K562 (cell line): ENCODE measurements at regions not wholly inside any gene's neighbourhood (a gene's known extent, or its start where the extent isn't known, plus 50 kb on each side); places are given as distances from the start of the nearest gene placed in this dataset.
A peak's percentile ranks its signal among the peaks of the same experiment; 100 is the strongest.
"Not testable (repeated sequence)": the region's sequence is repeated elsewhere in the genome, so short reads cannot be mapped to it uniquely, and the experiment has no call there.

Experiments
- ATAC-seq: fragments of 200-7000 bp; cut with Tn5 transposase; 3 replicates; pipeline ENCODE4 v1.9.1; 2020; ENCODE audit warnings: moderate library complexity
- BruUV-seq: library from RNA; stranded (reverse); fragments of 400-500 nt; replicated peaks from 2 replicates; lab custom pipeline; 2021; lab: Mats Ljungman, UMichigan
- CTCF ChIA-PET: fragments of 300-600 bp; formaldehyde crosslinking; extraction: SDS; loops from one replicate; lab custom pipeline; 2021; ENCODE audit warnings: low intra/inter-chr PET ratio; lab: Yijun Ruan, JAX
- POLR2A ChIA-PET: fragments of 300-600, 350-650 bp; sonication (Branson Sonifier 250); formaldehyde crosslinking; extraction: SDS; loops from one replicate; lab custom pipeline; 2021; ENCODE audit warnings: antibody characterized with exemption, inconsistent platforms; lab: Yijun Ruan, JAX
- DNase-seq, 4 experiments: peaks; one replicate each; pipeline versions ENCODE4 v3.0.0 to v3.0.0-alpha.2; 2011 to 2018; ENCODE audit warnings: low spot score in 3 of 4, mixed read lengths in 3 of 4; ENCODE audit errors: extremely low read depth in 1 of 4
- FAIRE-seq: peaks from 2 replicates; lab custom pipeline; 2011; peaks lifted over from hg19 to GRCh38; lab: Jason Lieb, UNC
- H2AFZ ChIP-seq: 2 replicates; pipeline ENCODE4 v1.6.0; 2011; ENCODE audit warnings: low read depth, low read length, control low read depth, inconsistent platforms
- H3K27ac ChIP-seq: fragments of 200-600 bp; 3 replicates; pipeline ENCODE4 v1.8.0; 2011; ENCODE audit warnings: low read depth, mild to moderate bottlenecking, control low read depth, inconsistent platforms, low read length, moderate library complexity, mixed read lengths; ENCODE audit errors: extremely low read depth
- H3K27me3 ChIP-seq, 2 experiments: fragments of 300-600 bp in 1 of 2; 2 replicates in 1 of 2; 3 replicates in 1 of 2; pipeline versions ENCODE4 v1.6.0 to v1.8.0; 2011; ENCODE audit warnings: inconsistent platforms in 2 of 2, low read length in 2 of 2, mild to moderate bottlenecking in 1 of 2, mixed read lengths in 1 of 2, moderate library complexity in 1 of 2; ENCODE audit not compliant: control insufficient read depth in 2 of 2, insufficient read depth in 2 of 2
- H3K36me3 ChIP-seq: fragments of 300-600 bp; 3 replicates; pipeline ENCODE4 v1.8.0; 2011; ENCODE audit warnings: mild to moderate bottlenecking, low read length, inconsistent platforms; ENCODE audit not compliant: control insufficient read depth, insufficient read depth
- H3K4me1 ChIP-seq, 2 experiments: fragments of 200-600 bp in 1 of 2; replicated peaks in 1 of 2; 2 replicates in 1 of 2; 3 replicates in 1 of 2; pipeline versions ENCODE4 v1.5.1 to v1.8.0; 2011; ENCODE audit warnings: inconsistent platforms in 2 of 2, low read length in 2 of 2, mild to moderate bottlenecking in 1 of 2, mixed read lengths in 1 of 2, moderate library complexity in 1 of 2; ENCODE audit not compliant: control insufficient read depth in 2 of 2, insufficient read depth in 2 of 2
- H3K4me2 ChIP-seq: 2 replicates; pipeline ENCODE4 v1.6.1; 2011; ENCODE audit warnings: low read length, control low read depth, inconsistent platforms, mixed read lengths; ENCODE audit not compliant: insufficient read depth
- H3K4me3 ChIP-seq: fragments of 200-600 bp; sonication (generic), shearing (Covaris generic); 2 replicates; pipeline ENCODE4 v1.5.1; 2016; ENCODE audit warnings: control low read depth, inconsistent platforms
- H3K79me2 ChIP-seq: fragments of 200-600 bp; 3 replicates; pipeline ENCODE4 v1.8.0; 2011; ENCODE audit warnings: low read length, inconsistent platforms; ENCODE audit not compliant: control insufficient read depth, insufficient read depth
- H3K9ac ChIP-seq, 2 experiments: 2 replicates each; pipeline versions ENCODE4 v1.6.0 to v1.6.1; 2011; ENCODE audit warnings: low read depth in 2 of 2, low read length in 2 of 2, control low read depth in 1 of 2, inconsistent platforms in 1 of 2, mild to moderate bottlenecking in 1 of 2, mixed read lengths in 1 of 2; ENCODE audit not compliant: insufficient read depth in 1 of 2
- H3K9me1 ChIP-seq: one replicate; pipeline ENCODE4 v1.6.0; 2011; ENCODE audit warnings: inconsistent platforms, mild to moderate bottlenecking, low read length, moderate library complexity; ENCODE audit not compliant: control insufficient read depth, insufficient read depth
- H3K9me3 ChIP-seq: replicated peaks from 2 replicates; pipeline ENCODE4 v1.5.1; 2011; ENCODE audit warnings: low read depth, low read length, inconsistent platforms; ENCODE audit not compliant: control insufficient read depth, insufficient read depth
- H4K20me1 ChIP-seq: replicated peaks from 2 replicates; pipeline ENCODE4 v1.6.1; 2011; ENCODE audit warnings: low read length, inconsistent platforms, mixed read lengths; ENCODE audit not compliant: control insufficient read depth, insufficient read depth
- HMGN3 ChIP-seq: IDR thresholded peaks from 2 replicates; pipeline ENCODE4 v1.6.1; 2011; ENCODE audit warnings: borderline replicate concordance, low read depth, mild to moderate bottlenecking, mixed read lengths, low read length; ENCODE audit not compliant: insufficient read length; ENCODE audit errors: extremely low read depth
- PHF8 ChIP-seq: fragments of 200-600 bp; sonication (generic); IDR thresholded peaks from 2 replicates; pipeline ENCODE4 v1.6.1; 2012; ENCODE audit warnings: mixed run types, mild to moderate bottlenecking, inconsistent platforms, low read length, moderate library complexity, borderline replicate concordance
- TAF1 ChIP-seq: IDR thresholded peaks from 2 replicates; pipeline ENCODE4 v1.6.1; 2011; ENCODE audit warnings: mild to moderate bottlenecking, low read length, moderate library complexity; ENCODE audit not compliant: insufficient read depth, control insufficient read depth, severe bottlenecking; ENCODE audit errors: extremely low read depth
- YY1 ChIP-seq, 3 experiments: IDR thresholded peaks; 2 replicates each; pipeline ENCODE4 v1.6.1; 2011; ENCODE audit warnings: low read length in 2 of 3, mild to moderate bottlenecking in 2 of 3, moderate library complexity in 2 of 3, borderline replicate concordance in 1 of 3, control low read depth in 1 of 3, low read depth in 1 of 3; ENCODE audit not compliant: insufficient read depth in 3 of 3, insufficient replicate concordance in 2 of 3, control insufficient read depth in 1 of 3, insufficient read length in 1 of 3; ENCODE audit errors: extremely low read depth in 1 of 3
- ZBTB7A ChIP-seq: IDR thresholded peaks from 2 replicates; pipeline ENCODE4 v1.6.1; 2011; ENCODE audit warnings: low read depth, mild to moderate bottlenecking, low read length, moderate library complexity, borderline replicate concordance; ENCODE audit not compliant: control insufficient read depth
- ZFX ChIP-seq: sonication (generic); formaldehyde crosslinking; IDR thresholded peaks from 2 replicates; pipeline ENCODE4 v1.8.0; 2022; ENCODE audit warnings: mild to moderate bottlenecking, missing genetic modification reagents, moderate library complexity
- WGBS: fragments of 100-300 bp; shearing (Covaris generic); methylation state at CpG from one replicate; pipeline ENCODE4 v1.1.6; 2016; ENCODE audit warnings: low coverage, mixed read lengths; ENCODE audit not compliant: insufficient coverage; ENCODE audit errors: missing lambda C conversion rate; 5-methylcytosine and 5-hydroxymethylcytosine counted together
- in situ Hi-C: fragments of 300-500 bp; cut with MboI; formaldehyde crosslinking; loops from 4 replicates; pipeline ENCODE4 v1.15.0; 2018; ENCODE audit warnings: inconsistent platforms, mixed read lengths
- intact Hi-C: fragments of 100-400 bp; cut with micrococcal nuclease; formaldehyde crosslinking; loops from 2 replicates; pipeline ENCODE4 v1.14.2; 2022
- TF ChIP-seq, protein P1 (sequence below): sonication (generic); formaldehyde crosslinking; IDR thresholded peaks from 2 replicates; pipeline ENCODE4 v1.8.0; 2022; ENCODE audit warnings: mild to moderate bottlenecking, missing genetic modification reagents
- TF ChIP-seq, protein P2 (sequence below): sonication (generic); formaldehyde crosslinking; IDR thresholded peaks from 2 replicates; pipeline ENCODE4 v1.8.0; 2023; ENCODE audit warnings: mild to moderate bottlenecking, missing genetic modification reagents

DNA sequence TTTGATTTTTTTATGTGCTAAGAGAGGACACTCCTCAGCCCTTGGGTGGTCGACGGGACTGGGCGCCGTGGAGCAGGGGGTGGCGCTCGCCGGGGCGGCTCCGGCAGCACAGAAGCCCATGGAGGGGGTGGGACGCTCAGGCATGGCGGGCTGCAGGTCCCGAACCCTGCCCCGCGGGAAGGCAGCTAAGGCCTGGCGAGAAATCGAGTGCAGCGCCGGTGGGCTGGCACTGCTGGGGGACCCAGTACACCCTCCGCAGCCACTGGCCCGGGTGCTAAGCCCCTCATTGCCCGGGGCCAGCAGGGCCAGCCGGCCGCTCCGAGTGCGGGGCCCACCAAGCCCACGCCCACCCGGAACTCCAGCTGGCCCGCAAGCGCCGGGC lies 669.7 kb upstream of the CTNND2 start:
- FAIRE-seq, BruUV-seq: not testable (repeated sequence)

More for the DNA sequence above, 669.7 kb upstream of the CTNND2 start:
- in situ Hi-C loops, H3K4me1 ChIP-seq, H3K9me3 ChIP-seq, H3K9me1 ChIP-seq, H3K27me3 ChIP-seq, CTCF ChIA-PET, H4K20me1 ChIP-seq: not testable (repeated sequence)
- peak; percentile 72; the same call in 1 of the 2 replicates for TF ChIP-seq ZBTB7A
- peak; percentile 10 for TF ChIP-seq HMGN3
- TF ChIP-seq, protein P1, sequence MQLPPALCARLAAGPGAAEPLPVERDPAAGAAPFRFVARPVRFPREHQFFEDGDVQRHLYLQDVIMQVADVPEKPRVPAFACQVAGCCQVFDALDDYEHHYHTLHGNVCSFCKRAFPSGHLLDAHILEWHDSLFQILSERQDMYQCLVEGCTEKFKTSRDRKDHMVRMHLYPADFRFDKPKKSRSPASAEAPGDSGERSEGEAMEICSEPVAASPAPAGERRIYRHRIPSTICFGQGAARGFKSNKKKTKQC = 0 out of 2 replicates have a peak, but pooled peaks have one; percentile 4
- TF ChIP-seq ZFX = peak; percentile 87
- TF ChIP-seq YY1 (IDR thresholded peaks at IDR 0.05; ENCODE audit: borderline replicate concordance in 1 of 3, control insufficient read depth in 1 of 3, extremely low read depth in 1 of 3, insufficient read depth in 3 of 3, insufficient read length in 1 of 3, insufficient replicate concordance in 2 of 3, low read depth in 1 of 3, low read length in 2 of 3) = peak in 1 of 3 experiments; percentile 52
- peak; percentile 16 for TF ChIP-seq TAF1
- TF ChIP-seq, protein P2, sequence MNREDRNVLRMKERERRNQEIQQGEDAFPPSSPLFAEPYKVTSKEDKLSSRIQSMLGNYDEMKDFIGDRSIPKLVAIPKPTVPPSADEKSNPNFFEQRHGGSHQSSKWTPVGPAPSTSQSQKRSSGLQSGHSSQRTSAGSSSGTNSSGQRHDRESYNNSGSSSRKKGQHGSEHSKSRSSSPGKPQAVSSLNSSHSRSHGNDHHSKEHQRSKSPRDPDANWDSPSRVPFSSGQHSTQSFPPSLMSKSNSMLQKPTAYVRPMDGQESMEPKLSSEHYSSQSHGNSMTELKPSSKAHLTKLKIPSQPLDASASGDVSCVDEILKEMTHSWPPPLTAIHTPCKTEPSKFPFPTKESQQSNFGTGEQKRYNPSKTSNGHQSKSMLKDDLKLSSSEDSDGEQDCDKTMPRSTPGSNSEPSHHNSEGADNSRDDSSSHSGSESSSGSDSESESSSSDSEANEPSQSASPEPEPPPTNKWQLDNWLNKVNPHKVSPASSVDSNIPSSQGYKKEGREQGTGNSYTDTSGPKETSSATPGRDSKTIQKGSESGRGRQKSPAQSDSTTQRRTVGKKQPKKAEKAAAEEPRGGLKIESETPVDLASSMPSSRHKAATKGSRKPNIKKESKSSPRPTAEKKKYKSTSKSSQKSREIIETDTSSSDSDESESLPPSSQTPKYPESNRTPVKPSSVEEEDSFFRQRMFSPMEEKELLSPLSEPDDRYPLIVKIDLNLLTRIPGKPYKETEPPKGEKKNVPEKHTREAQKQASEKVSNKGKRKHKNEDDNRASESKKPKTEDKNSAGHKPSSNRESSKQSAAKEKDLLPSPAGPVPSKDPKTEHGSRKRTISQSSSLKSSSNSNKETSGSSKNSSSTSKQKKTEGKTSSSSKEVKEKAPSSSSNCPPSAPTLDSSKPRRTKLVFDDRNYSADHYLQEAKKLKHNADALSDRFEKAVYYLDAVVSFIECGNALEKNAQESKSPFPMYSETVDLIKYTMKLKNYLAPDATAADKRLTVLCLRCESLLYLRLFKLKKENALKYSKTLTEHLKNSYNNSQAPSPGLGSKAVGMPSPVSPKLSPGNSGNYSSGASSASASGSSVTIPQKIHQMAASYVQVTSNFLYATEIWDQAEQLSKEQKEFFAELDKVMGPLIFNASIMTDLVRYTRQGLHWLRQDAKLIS = 0 out of 2 replicates have a peak, but pooled peaks have one; percentile 69
- TF ChIP-seq PHF8 = peak; percentile 34; the same call in 1 of the 2 replicates
- ATAC-seq (peak; percentile 72), DNase-seq (peak in 1 of 4 experiments; percentile 55)
- peaks cover 48% of the 10 kb centered on the region for H3K79me2 ChIP-seq
- peak overlapping the region; percentile 57; the same call in 1 of the 2 replicates for H2AFZ ChIP-seq
- peak overlapping the region; percentile 79 to 89 for H3K9ac ChIP-seq
- 4% methylated on average over 21 of the region's 30 CpGs for WGBS
- peaks cover 19% of the 10 kb centered on the region for H3K36me3 ChIP-seq
- intact Hi-C loops = loop anchor here (1.0 kb wide), 1 partner anchor 41 kb away; no protein-coding TSS in a partner anchor
- H3K4me2 ChIP-seq = peak overlapping the region; percentile 71
- H3K4me3 ChIP-seq = peak overlapping the region; percentile 61
- H3K27ac ChIP-seq = peak overlapping the region; percentile 67
- POLR2A ChIA-PET = interaction anchor here (0.8 to 1.2 kb wide), 2 partner anchors 13 to 121 kb away, joined by 3 read pairs; no protein-coding TSS in a partner anchor
